HEK293 (cell line): ENCODE measurements at regions not wholly inside any gene's neighbourhood (a gene's known extent, or its start where the extent isn't known, plus 50 kb on each side); places are given as distances from the start of the nearest gene placed in this dataset.

Source experiments
- CTCF ChIA-PET: fragments of 350-600 bp; formaldehyde crosslinking; extraction: SDS; loops from one replicate; lab custom pipeline; 2021; ENCODE audit warnings: antibody characterized with exemption; lab: Yijun Ruan, JAX
- POLR2A ChIA-PET: fragments of 300-600 bp; formaldehyde crosslinking; extraction: SDS; loops from one replicate; lab custom pipeline; 2020; ENCODE audit warnings: antibody characterized with exemption, inconsistent platforms; lab: Yijun Ruan, JAX
- H3K27ac ChIP-seq: fragments of 200-500 bp; sonication (Bioruptor generic); 2 replicates; pipeline ENCODE4 v1.5.1; 2014; ENCODE audit warnings: low read depth, low read length, control low read depth, inconsistent platforms; ENCODE audit errors: extremely low read depth
- H3K36me3 ChIP-seq, 2 experiments: fragments of 200-500 bp in 1 of 2; sonication (Bioruptor generic) in 1 of 2; 1 replicate in 1 of 2; 2 replicates in 1 of 2; pipeline ENCODE4 v1.5.1; 2014 to 2017; ENCODE audit warnings: inconsistent platforms in 2 of 2, low read length in 2 of 2; ENCODE audit not compliant: control insufficient read depth in 2 of 2, insufficient read depth in 1 of 2
- H3K4me1 ChIP-seq: fragments of 200-500 bp; sonication (Bioruptor generic); 2 replicates; pipeline ENCODE4 v1.5.1; 2014; ENCODE audit warnings: mild to moderate bottlenecking, low read length, inconsistent platforms; ENCODE audit not compliant: control insufficient read depth, insufficient read depth
- H3K4me3 ChIP-seq: 2 replicates; pipeline ENCODE4 v1.5.1; 2011; ENCODE audit warnings: low read depth, mild to moderate bottlenecking, control low read depth, low read length, moderate library complexity
- H3K9me3 ChIP-seq: fragments of 200-500 bp; sonication (Bioruptor generic); 2 replicates; pipeline ENCODE4 v1.5.1; 2014; ENCODE audit warnings: low read depth, low read length, inconsistent platforms; ENCODE audit not compliant: control insufficient read depth, insufficient read depth
- AEBP2 ChIP-seq: fragments of 450-650 bp; formaldehyde crosslinking; IDR thresholded peaks from 2 replicates; pipeline ENCODE4 v1.5.1; 2016; ENCODE audit warnings: missing biosample characterization, missing genetic modification characterization, borderline replicate concordance
- BCL6B ChIP-seq: fragments of 450-650 bp; formaldehyde crosslinking; IDR thresholded peaks from 2 replicates; pipeline ENCODE4 v1.5.1; 2017; ENCODE audit warnings: missing biosample characterization, missing genetic modification characterization
- HOXC10 ChIP-seq: sonication (generic); formaldehyde crosslinking; IDR thresholded peaks from 2 replicates; pipeline ENCODE4 v1.8.1; 2023; ENCODE audit warnings: mild to moderate bottlenecking, missing genetic modification reagents
- KLF9 ChIP-seq: fragments of 450-650 bp; formaldehyde crosslinking; IDR thresholded peaks from 2 replicates; pipeline ENCODE4 v1.5.1; 2016; ENCODE audit warnings: missing biosample characterization, missing genetic modification characterization, low read depth
- PATZ1 ChIP-seq: fragments of 450-650 bp; formaldehyde crosslinking; IDR thresholded peaks from 2 replicates; pipeline ENCODE4 v1.5.1; 2016; ENCODE audit warnings: missing biosample characterization, missing genetic modification characterization
- SALL2 ChIP-seq: fragments of 450-650 bp; formaldehyde crosslinking; IDR thresholded peaks from 2 replicates; pipeline ENCODE4 v1.5.0; 2017; ENCODE audit warnings: missing biosample characterization, mild to moderate bottlenecking, missing genetic modification characterization, borderline replicate concordance
- ZBTB10 ChIP-seq: fragments of 450-650 bp; formaldehyde crosslinking; IDR thresholded peaks from 2 replicates; pipeline ENCODE4 v1.5.1; 2016; ENCODE audit warnings: missing biosample characterization, missing genetic modification characterization
- ZIC2 ChIP-seq: fragments of 450-650 bp; formaldehyde crosslinking; IDR thresholded peaks from 2 replicates; pipeline ENCODE4 v1.5.1; 2016; ENCODE audit warnings: missing biosample characterization, missing genetic modification characterization
- ZNF112 ChIP-seq: fragments of 450-650 bp; formaldehyde crosslinking; IDR thresholded peaks from 2 replicates; pipeline ENCODE4 v1.5.0; 2017; ENCODE audit warnings: missing biosample characterization, missing genetic modification characterization
- ZNF133 ChIP-seq: fragments of 450-650 bp; formaldehyde crosslinking; IDR thresholded peaks from 2 replicates; pipeline ENCODE4 v1.5.1; 2016; ENCODE audit warnings: missing biosample characterization, missing genetic modification characterization
- ZNF148 ChIP-seq: fragments of 450-650 bp; formaldehyde crosslinking; IDR thresholded peaks from 2 replicates; pipeline ENCODE4 v1.5.0; 2017; ENCODE audit warnings: missing biosample characterization, missing genetic modification characterization, borderline replicate concordance
- ZNF175 ChIP-seq: fragments of 450-650 bp; formaldehyde crosslinking; IDR thresholded peaks from 2 replicates; pipeline ENCODE4 v1.5.1; 2016; ENCODE audit warnings: missing biosample characterization, missing genetic modification characterization
- ZNF214 ChIP-seq: fragments of 450-650 bp; formaldehyde crosslinking; IDR thresholded peaks from 2 replicates; pipeline ENCODE4 v1.5.1; 2017; ENCODE audit warnings: missing biosample characterization, mild to moderate bottlenecking, missing genetic modification characterization, borderline replicate concordance
- ZNF350 ChIP-seq: fragments of 450-650 bp; formaldehyde crosslinking; IDR thresholded peaks from 2 replicates; pipeline ENCODE4 v1.5.0; 2017; ENCODE audit warnings: missing biosample characterization, mild to moderate bottlenecking, missing genetic modification characterization
- ZNF404 ChIP-seq: fragments of 450-650 bp; formaldehyde crosslinking; IDR thresholded peaks from 2 replicates; pipeline ENCODE4 v1.5.1; 2017; ENCODE audit warnings: missing biosample characterization, missing genetic modification characterization
- ZNF560 ChIP-seq: fragments of 450-650 bp; formaldehyde crosslinking; IDR thresholded peaks from 2 replicates; pipeline ENCODE4 v1.5.1; 2017; ENCODE audit warnings: missing biosample characterization, missing genetic modification characterization, borderline replicate concordance
- ZNF639 ChIP-seq: fragments of 450-650 bp; formaldehyde crosslinking; IDR thresholded peaks from 2 replicates; pipeline ENCODE4 v1.5.1; 2016; ENCODE audit warnings: missing biosample characterization, missing genetic modification characterization
- ZNF707 ChIP-seq: fragments of 450-650 bp; formaldehyde crosslinking; IDR thresholded peaks from 2 replicates; pipeline ENCODE4 v1.5.1; 2016; ENCODE audit warnings: missing biosample characterization, missing genetic modification characterization

- no peak overlapping the region for H3K27ac ChIP-seq
- CTCF ChIA-PET: no interaction called here
- no peaks in the 10 kb centered on the region for H3K9me3 ChIP-seq
- no peak overlapping the region for H3K4me3 ChIP-seq
- TF ChIP-seq ZNF350 (tag by site-specific recombination): no peak
- TF ChIP-seq KLF9 (tag by site-specific recombination): no peak
- no peak for TF ChIP-seq ZNF560 (tag by site-specific recombination)
- no peak for TF ChIP-seq ZNF214
- no peak for TF ChIP-seq SALL2 (tag by site-specific recombination)
- no peak for TF ChIP-seq ZNF133 (tag by site-specific recombination)
- TF ChIP-seq AEBP2 (tag by site-specific recombination): no peak
- no peak for TF ChIP-seq ZNF112 (tag by site-specific recombination)
- TF ChIP-seq ZNF639 (tag by site-specific recombination): no peak
- no peak for TF ChIP-seq HOXC10 (CRISPR knock-in tag)
- TF ChIP-seq BCL6B: no peak
- no peak for TF ChIP-seq ZBTB10 (tag by site-specific recombination)
- no peak for TF ChIP-seq ZNF404 (tag by site-specific recombination)
- no peak for TF ChIP-seq ZIC2 (tag by site-specific recombination)
- no peak for TF ChIP-seq ZNF707 (tag by site-specific recombination)
- TF ChIP-seq ZNF175 (tag by site-specific recombination): no peak
- TF ChIP-seq PATZ1: no peak
- no peak for TF ChIP-seq ZNF148
- TF ChIP-seq, all 188 proteins: peak for 0
- Histone ChIP-seq H3K36me3 (no peaks in the 10 kb centered on the region), H3K4me1 (no peaks in the 10 kb centered on the region)
- POLR2A ChIA-PET: no interaction called here
These were observed 464.7 kb downstream of the PDCD6IP start for GRCh38 chr3:34263101-34263621.
